GM21825 (cell line): ENCODE measurements at regions not wholly inside any gene's neighbourhood (a gene's known extent, or its start where the extent isn't known, plus 50 kb on each side); places are given as distances from the start of the nearest gene placed in this dataset.

Source experiments
- ATAC-seq: cut with Tn5 transposase; IDR thresholded peaks from one replicate; pipeline ENCODE4 v1.9.1; 2021; ENCODE audit warnings: mild to moderate bottlenecking, moderate library complexity; ENCODE audit not compliant: unreplicated experiment

DNA sequence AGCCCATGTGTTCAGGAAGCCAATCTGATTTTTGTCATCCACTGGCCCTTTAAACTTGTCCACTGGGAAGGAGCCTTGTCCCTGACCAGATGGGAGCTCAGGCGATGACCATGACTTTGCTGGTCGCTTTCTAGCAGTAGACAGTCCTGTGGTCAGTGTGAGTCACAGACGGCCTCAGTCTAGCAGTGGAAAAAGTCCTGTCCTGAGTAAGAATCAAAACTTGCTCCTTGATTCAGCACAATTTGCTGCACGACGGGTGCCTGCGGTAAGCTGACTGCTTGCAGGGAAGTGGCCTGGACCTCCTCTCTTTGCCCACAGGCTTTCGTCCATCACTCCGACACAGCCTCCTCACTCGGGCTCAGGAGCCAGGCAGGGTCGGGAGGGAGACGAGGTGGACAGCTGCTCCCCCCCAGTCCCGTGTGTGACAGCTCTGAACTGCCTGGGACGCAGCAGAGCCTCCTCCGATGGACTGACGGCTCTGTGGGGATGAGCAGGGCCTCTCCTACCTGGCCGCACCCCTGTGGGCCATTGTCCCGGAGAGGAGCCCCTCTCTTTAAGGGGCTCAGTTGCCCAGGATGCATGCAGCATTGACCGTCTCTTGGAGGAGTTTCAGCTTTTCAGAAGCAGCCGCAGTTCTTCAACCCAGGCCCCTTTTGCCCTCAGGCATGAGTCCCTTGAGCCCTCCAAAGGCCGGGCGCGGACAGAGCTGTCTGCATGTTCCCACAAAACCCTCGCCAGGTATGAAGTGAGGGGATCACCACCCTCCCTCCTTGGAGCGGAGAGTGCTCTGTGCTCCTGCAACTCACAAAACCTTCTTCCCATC is 209.2 kb downstream of the ANKRD60 start:
- ATAC-seq, result no peak

DNA sequence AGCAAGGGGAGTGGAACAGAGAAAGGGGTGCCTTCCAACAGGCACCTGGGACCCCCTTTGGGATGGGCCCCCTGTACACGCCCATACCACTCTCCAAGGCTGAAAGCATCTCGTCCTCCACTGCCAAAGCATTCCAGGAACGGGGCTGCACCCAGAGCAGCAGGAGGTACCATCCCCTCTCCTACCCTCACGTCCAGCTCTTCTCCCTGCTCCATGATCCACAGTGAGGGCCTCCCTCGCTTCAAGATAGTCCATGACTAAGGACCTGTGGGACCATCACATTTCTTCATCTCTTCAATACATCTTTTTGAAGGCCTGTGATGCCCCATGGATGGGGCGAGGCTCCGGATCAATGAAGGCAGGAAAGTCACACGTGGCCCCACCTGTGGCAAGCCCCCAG is 209.9 kb downstream of the ANKRD60 start:
- ATAC-seq, result no peak

DNA sequence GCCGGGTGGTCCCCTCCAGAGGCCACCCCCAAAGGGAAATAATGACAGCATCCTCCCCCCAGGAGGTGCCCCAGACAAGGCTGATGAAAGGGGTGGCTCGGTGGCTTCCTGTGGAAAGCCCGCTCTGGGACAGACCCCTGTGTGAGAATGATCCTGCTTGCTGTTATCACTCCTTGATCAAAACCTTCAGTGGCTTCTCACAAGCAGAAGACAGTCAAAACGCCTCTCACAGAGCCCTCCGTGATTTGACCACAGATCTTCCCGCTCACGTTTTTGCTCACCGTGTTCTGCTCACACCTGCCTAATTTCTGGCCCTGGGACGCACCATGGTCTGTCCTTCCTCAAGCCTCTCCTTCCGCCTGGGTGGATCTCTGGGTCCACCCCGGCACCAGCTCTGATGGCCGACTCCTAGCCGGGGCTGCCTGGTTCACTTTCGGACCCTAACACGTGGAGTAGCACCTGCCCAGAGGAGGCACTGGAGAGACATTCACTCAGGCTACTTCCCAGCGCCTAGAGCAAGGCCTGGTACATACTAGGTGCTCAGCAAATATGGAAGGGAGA is 210.4 kb downstream of the ANKRD60 start:
- no peak for ATAC-seq

DNA sequence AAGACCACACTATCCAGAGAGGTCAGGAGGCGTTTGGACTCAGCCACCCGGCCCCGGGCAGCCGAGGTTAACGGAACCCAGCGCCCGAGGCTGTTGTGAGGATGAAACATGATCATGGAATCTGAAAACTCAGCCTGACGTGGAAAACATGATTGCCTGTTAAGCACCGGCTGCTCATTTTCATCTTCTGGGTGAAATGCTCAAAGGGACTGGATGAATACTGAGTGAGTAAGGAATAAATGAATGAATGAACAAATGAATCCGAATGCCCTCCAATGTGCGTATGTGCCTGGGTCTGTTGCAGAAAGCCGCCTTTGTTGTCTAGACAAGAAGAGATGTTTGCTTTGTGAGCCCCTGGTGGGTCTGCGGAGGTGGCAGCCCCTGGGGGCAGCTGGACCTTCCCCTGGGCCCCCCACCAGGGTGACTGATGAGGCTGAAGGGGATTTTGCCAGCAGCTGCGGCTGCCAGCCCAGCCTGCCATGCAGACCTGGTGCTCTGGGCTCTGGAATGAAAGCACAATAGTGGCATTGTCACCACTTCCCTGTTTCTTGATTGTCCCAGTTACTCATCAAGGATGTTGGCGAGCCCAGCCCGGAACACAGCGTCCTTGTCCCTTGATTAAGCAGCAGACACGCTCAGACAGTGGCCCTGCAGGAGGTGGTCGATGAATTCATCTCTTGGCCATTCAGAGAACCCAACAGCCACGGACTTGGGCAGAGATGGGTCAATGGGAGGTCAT is 211.1 kb downstream of the ANKRD60 start:
- ATAC-seq, result no peak

DNA sequence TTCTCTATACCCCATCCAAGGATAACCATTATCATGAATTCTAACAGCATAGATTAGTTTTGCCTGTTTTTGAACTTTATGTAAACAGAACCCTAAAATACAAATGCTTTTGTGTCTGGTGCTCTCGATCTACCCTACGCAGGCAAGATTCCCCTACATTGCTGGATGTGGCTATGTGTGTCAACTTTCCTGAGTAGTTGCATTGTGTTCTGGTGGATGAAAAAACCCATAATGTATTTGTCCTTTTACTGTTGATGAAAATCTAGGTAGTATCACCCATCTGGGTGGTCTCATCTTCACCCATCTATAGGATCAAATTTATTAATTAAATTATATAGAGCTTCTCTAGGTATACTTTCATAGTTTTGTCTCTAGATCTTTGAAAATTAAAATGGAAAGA is 211.7 kb downstream of the ANKRD60 start:
- ATAC-seq, result no peak

DNA sequence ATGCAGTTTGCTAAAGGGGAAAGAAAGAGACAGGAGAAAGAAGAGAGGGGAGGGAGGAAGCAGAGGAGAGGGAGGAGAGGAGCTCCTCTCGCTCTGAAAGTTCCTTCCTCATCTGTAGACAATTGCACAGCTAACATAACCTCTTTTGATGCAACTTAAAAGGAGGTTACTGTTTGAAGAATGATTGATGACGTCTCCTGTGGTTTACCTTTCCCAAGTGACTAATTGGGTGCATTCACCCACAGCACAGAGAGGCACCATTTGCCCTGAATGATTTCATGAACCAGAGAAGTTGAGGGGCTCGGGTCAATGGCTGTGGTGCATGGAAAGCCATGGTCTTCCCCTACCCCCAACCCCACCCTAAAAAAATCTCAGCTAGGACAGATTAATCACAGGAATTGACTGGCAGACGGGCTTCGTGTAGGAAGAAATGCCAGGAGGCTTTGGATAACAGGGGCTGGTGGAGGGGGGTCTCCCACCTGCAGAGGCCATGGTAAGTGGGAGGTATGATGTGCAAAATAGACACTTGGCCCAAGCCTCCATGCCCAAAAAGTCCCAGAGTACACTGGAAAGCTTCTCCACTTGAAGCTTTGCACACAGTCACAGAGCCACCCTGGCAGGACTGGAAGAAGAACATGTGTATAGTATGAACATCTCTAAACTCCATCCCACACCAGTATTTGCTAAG is 213.7 kb downstream of the ANKRD60 start:
- ATAC-seq, result no peak

DNA sequence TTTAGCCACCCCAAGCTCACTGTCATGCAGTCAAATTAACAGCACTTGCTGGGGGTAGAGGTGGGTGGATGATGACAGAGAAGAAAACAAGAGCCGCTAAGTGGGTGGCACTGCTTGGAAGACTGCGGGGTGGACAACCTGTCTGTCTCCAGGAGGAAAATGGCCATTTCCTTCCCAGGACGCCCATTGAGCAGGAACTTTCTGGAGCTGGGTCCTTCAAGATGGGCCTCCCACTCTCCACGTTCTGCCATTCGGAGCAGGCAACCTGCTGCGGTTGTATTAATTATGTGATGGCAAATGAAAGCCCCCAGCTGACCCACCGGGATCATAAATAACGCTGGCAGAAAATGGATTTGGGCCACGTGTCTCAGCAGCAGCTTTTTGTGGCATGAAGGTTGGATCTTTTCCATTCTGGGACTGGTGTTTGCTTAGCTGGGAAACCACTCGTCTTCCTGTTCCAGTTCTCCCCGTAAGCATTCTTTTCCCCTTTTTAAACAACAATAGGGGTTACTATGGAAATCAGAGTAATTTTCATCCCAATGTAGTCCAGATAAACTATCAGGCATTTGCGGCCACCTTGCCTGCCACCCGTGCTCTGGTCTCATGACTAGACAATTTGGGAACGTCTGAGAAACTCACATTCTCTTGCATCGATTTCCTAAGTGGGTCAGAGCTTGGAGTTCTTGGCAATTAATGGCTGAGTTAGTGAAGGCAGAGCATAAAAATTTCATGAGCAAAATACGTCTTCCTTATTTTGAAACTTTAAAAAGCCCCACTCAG is 215.5 kb downstream of the ANKRD60 start:
- ATAC-seq, result no peak

DNA sequence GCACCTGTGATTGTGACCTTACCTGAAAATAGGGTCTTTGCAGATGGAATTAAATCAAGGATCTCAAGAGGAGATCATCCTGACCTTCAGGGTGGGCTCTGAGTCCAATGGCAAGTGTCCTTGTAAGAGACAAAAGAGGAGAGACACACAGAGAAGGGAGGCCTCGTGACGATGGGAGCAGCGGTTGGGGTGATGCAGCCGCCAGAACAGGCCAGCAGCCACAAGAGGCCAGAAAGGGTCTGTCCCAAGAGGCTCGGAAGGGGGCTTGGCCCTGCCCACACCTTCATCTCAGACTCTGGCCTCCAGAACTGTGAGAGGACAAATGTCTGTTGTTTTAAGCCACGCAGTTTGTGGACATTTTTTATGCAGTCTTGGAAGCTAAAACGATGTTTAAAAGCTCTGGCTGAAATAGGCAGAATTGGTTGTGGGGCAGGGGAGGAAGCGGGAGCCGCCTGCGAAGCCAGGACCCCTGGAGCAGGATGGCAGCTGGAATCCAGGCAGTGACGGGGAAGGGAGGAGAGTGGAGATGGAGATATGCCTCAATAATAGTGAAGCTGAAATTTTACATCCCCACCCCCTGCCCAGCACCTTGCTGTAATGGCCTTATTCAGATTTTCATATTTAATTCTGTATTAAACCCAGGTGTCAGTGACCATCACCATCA is 216.4 kb downstream of the ANKRD60 start:
- ATAC-seq, result no peak

DNA sequence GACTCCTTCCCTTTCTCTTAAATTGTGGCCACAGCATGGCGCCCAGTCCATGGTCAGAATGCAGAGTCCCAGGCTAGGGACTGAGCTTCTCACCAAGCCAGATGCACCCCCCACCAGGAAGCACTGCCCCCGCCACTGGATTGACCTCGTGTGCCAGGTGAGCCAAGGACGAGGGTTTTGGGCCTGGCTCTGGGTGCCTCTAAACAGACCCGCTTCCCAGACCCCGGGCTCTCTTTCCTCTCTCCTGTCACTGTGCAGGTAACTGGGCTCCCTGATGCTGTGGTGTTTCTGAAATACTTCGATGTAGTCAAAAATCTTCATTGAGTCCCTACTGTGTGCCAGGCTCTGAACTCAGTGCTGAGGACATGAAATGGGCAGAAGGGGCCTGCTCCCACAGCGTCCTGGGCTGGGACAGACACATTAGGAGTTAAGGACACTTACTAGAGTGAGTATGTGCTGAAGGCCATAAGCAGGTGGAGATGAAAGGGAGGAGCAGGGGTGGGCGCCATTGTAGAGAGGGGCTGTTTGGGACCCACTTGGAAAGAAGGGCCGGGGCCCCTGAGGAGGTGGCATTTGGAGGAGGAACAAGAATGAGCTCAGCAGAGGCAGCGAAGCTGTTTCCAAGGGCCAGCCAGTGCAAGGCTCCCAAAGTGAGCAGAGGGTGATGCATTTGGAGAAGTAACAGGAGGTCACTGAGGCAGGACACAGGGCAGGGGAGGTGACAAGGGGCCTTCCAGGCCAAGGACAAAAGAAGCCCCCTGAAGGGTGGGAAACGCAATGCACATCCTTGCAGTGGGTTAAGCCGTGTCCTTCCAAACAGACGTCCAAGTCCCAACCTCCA is 217.1 kb downstream of the ANKRD60 start:
- ATAC-seq, result no peak

DNA sequence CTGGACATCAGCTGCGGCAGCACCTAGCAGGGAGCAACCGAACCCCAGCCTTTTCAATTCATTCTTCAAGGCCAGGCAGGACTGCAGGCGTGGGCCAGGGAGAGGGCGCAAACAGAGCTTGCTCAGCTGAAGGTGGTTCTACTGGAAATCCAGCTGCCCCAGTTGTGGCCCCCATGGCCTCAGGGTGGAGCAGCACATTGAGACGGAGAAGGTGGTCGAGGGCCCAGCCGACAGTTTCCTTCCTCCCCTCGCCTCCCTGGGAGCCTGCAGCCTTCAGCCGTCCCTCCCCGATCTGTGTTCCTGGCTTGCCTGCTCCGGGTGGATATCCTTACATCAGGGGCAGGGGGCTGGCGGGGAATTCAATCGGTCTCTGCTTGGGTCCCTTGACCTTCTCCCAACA is 217.8 kb downstream of the ANKRD60 start:
- no peak for ATAC-seq

DNA sequence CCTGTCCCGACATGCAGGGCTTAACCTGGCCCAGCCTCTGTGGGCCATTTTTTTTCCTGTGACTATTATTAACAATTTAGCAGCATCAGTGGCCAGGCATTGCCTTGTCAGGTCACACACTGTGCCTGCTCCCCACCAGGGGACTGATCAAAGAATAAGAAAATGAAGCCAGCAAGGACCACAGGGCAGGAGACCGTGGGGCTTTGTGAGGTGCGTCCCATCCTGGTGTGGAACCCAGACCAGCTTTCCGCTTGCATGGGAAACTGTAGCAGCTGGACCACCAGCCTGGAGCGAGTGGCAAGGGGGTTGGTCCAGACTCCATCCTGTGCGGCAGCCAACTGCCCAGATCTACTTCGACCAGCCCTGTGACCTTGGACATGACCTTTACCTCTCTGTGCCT is 218.3 kb downstream of the ANKRD60 start:
- no peak for ATAC-seq

DNA sequence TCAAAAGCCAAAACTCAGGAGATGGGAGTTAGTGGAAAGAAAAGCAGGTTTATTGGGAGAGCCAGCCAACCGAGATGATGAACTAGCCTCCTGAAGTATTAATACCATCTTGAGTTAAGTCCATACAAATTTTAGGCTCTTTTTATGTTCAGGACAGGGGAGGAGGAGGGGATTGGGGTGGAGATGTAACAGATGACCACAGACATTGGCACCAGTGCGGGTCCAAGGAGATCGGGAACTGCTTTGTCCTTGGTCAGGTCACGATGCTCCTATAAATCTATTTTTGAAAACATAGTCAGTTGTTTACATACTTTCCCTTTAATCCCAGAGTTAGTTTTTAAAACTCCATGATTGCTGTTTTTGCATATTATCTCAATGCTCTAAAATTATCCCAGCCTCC is 219.6 kb downstream of the ANKRD60 start:
- no peak for ATAC-seq

DNA sequence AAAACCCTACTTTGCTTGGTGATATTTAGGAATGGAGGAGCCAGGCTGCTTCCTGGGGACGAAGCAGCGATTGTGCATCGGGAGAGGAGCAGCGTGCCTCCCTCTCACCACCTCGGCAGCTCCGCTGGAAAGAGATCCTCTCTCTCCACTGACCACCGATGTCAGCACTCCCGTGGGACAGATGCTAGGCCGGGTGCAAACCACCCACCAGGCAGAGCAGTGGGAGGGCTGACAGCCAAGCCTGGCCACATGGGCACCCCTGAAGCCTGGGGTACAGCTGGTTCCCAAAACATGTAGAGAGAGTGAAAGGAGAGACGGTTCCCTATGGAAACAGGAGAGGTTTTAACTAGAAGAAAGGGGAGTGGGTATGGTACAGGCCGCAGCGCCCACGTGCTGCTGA is 220.0 kb downstream of the ANKRD60 start:
- no peak for ATAC-seq

DNA sequence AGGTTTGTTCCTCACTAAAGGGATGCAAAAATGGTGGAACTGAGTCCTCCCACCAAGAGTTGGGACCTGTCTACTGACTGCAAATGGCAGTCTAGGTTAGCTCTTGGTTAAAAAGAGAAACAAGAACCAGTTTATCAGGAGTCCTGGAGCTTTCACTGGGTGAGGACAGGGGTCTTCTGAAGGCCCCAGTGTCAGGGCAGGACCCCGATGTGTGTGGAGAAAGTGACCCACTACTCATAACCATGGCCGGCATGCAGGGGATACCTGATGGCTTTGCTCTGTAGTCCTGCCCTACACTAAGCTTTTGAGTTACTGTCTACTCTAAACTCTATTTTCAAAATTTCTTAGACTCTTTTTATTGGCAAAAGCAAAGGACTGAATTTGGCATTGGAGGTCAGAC is 220.5 kb downstream of the ANKRD60 start:
- no peak for ATAC-seq

DNA sequence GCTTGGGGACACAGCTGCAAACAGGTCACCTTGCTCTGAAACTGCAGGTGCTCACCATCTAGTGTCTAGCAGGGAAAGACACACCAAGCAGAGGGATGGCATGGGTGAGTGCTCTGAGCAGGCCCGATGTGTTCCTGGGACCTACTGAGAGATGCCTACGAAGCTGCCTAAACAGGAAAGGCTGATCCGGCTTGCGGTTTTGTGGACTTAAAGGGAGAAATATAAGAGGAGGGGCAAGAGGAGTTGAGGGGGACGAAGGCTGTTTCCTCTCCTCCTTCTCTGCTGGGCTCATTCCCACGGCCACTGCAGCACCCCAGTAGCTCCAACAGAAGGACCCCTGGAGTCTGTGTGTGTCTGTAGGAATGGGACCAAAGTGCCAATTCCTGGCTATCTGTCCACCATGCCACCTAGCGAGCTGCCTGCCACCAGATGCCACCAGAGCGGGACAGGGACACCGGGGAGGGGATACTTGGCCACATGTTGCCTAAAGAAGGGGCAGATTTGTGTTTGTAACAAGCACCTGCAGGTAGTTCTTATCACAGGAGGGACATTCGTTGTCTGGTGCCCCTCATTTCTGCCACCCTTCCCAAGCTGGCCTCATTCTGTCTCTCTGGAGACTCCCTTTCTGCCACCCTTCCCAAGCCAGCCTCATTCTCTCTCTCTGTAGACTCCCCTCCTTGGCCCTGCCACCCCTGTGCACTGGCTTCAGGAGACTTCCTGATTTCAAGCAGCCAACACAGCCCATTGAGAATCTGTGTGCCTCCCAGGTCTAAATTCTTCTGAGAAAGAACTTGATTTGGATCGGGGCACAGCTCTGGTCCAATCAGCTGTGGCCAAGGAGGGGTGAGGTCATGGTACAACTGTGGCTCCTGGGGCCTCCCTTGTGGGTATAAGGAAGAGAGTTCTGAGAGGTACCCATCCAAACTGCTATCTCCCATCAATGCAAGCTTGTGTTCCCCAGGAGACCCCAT is 221.8 kb downstream of the ANKRD60 start:
- ATAC-seq, result no peak

DNA sequence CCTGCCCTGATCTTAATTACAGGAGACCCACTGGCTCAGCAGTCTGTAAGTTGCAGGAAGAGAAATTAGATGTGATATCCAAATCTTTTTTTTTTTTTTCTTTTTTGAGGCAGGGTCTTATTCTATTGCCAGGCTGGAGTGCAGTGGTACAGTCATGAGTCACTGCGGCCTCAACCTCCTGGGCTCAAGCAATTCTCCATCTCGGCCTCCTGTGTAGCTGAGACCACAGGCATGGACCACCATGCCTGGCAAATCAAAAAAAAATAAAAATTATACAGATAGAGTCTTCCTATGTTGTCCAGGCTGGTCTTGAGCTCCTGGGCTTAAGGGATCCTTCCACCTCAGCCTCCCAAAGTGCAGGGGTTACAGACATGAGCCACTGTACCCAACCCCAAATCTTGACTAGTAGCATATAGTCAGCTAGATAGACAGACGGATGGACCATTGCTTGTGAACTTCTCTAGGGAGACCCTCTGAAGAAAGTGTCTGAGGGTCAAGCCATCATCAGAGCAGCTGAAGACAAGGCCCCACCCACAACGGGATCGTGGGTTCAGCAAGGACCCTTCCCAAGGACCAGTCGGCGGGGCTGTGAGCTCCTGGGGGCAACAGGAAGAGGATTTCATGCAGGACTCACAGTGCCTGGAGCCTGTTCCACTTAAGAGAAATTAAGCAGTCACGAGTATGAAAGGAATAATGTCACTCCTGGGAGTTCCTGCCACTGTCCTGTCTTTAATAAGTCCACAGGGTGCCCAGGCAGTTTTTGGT is 222.7 kb downstream of the ANKRD60 start:
- no peak for ATAC-seq

DNA sequence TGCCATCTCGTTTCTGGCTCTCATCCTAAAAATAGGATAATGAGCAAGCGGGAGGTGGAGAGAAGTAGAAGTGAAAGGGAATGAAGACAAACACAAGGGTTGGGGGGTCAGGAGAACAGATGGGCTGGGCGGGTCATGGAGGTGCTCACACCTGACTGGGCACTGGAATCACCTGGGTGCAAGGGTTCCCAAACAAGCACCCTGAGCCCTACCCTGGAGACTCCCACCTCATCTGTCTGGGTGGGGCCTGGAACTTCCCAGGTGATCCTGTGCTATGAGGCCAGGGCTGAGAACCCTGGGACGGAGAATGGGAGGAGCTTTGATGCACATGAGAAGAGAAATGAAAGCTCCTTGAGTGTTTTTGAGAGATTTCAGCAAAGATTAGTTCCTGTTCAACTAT is 223.6 kb downstream of the ANKRD60 start:
- no peak for ATAC-seq
